SK-N-SH (cell line): ENCODE measurements at regions not wholly inside any gene's neighbourhood (a gene's known extent, or its start where the extent isn't known, plus 50 kb on each side); places are given as distances from the start of the nearest gene placed in this dataset.

ENCODE experiments used
- CTCF ChIA-PET: fragments of 300-600, 350-600 bp; formaldehyde crosslinking; extraction: SDS; loops from one replicate; lab custom pipeline; 2021; lab: Yijun Ruan, JAX
- POLR2A ChIA-PET: fragments of 350-600 bp; sonication (Branson Sonifier 250); formaldehyde crosslinking; extraction: SDS; loops from one replicate; lab custom pipeline; 2020; ENCODE audit warnings: antibody characterized with exemption, inconsistent platforms; lab: Yijun Ruan, JAX
- DNase-seq: peaks from one replicate; pipeline ENCODE4 v3.0.0; 2012
- H2AFZ ChIP-seq: fragments of 200-600 bp; sonication (generic); 2 replicates; pipeline ENCODE4 v1.8.1; 2016; ENCODE audit warnings: antibody characterized with exemption, mild to moderate bottlenecking, low read depth
- H3F3A ChIP-seq: fragments of 200-600 bp; sonication (generic); replicated peaks from 2 replicates; pipeline ENCODE3; 2016; ENCODE audit warnings: antibody characterized with exemption, mild to moderate bottlenecking; ENCODE audit not compliant: insufficient read depth
- H3K27ac ChIP-seq, 2 experiments: fragments of 200-500 bp in 1 of 2; fragments of 200-600 bp in 1 of 2; sonication (Bioruptor generic) in 1 of 2; sonication (generic), shearing (Covaris generic) in 1 of 2; 2 replicates each; pipeline versions ENCODE4 v1.5.1 to v1.6.1; 2014 to 2016; ENCODE audit warnings: low read depth in 2 of 2, inconsistent platforms in 1 of 2, low read length in 1 of 2, mild to moderate bottlenecking in 1 of 2, mixed read lengths in 1 of 2
- H3K27me3 ChIP-seq: fragments of 200-600 bp; sonication (generic), shearing (Covaris generic); 2 replicates; pipeline ENCODE4 v1.6.1; 2016; ENCODE audit warnings: mixed run types; ENCODE audit not compliant: insufficient read depth
- H3K36me3 ChIP-seq, 2 experiments: fragments of 200-500 bp in 1 of 2; fragments of 200-600 bp in 1 of 2; sonication (Bioruptor generic) in 1 of 2; sonication (generic) in 1 of 2; replicated peaks in 1 of 2; 2 replicates each; pipeline versions ENCODE3 to v1.5.1; 2014 to 2016; ENCODE audit warnings: low read length in 1 of 2, mild to moderate bottlenecking in 1 of 2; ENCODE audit not compliant: insufficient read depth in 2 of 2, control insufficient read depth in 1 of 2
- H3K4me1 ChIP-seq, 2 experiments: fragments of 200-500 bp in 1 of 2; fragments of 200-600 bp in 1 of 2; sonication (Bioruptor generic) in 1 of 2; sonication (generic), shearing (Covaris generic) in 1 of 2; 2 replicates each; pipeline versions ENCODE4 v1.5.1 to v1.6.1; 2014 to 2016; ENCODE audit warnings: low read depth in 1 of 2, low read length in 1 of 2, mixed run types in 1 of 2; ENCODE audit not compliant: insufficient read depth in 2 of 2, control insufficient read depth in 1 of 2
- H3K4me2 ChIP-seq: fragments of 200-600 bp; sonication (generic), shearing (Covaris generic); 2 replicates; pipeline ENCODE4 v1.6.1; 2017; ENCODE audit warnings: mixed run types
- H3K4me3 ChIP-seq, 2 experiments: fragments of 200-500 bp in 1 of 2; fragments of 200-600 bp in 1 of 2; sonication (Bioruptor generic) in 1 of 2; sonication (generic), shearing (Covaris generic) in 1 of 2; 2 replicates each; pipeline versions ENCODE4 v1.5.1 to v1.8.1; 2014 to 2016; ENCODE audit warnings: low read depth in 2 of 2, inconsistent platforms in 1 of 2, low read length in 1 of 2, mild to moderate bottlenecking in 1 of 2, mixed read lengths in 1 of 2, moderate library complexity in 1 of 2
- H3K79me2 ChIP-seq: fragments of 200-600 bp; sonication (generic); 2 replicates; pipeline ENCODE4 v1.8.1; 2017; ENCODE audit warnings: mild to moderate bottlenecking; ENCODE audit not compliant: insufficient read depth
- H3K9ac ChIP-seq: fragments of 200-600 bp; sonication (generic); 2 replicates; pipeline ENCODE4 v1.6.1; 2017; ENCODE audit warnings: mixed run types
- H3K9me2 ChIP-seq: fragments of 200-600 bp; sonication (generic); 2 replicates; pipeline ENCODE4 v1.6.1; 2017; ENCODE audit warnings: mixed run types
- H3K9me3 ChIP-seq: fragments of 200-600 bp; sonication (generic); 2 replicates; pipeline ENCODE4 v1.6.1; 2017; ENCODE audit warnings: mixed run types, mild to moderate bottlenecking, moderate library complexity
- H4K20me1 ChIP-seq: fragments of 200-600 bp; sonication (generic); 2 replicates; pipeline ENCODE4 v1.6.1; 2017; ENCODE audit warnings: mild to moderate bottlenecking, mixed run types; ENCODE audit not compliant: insufficient read depth
- CHD2 ChIP-seq: fragments of 150-350 bp; IDR thresholded peaks from 2 replicates; pipeline ENCODE4 v1.6.1; 2018; ENCODE audit warnings: low read length; ENCODE audit not compliant: partially characterized antibody
- ELF1 ChIP-seq: IDR thresholded peaks from 2 replicates; pipeline ENCODE4 v1.4.0; 2012
- EZH2phosphoT487 ChIP-seq: fragments of 200-600 bp; sonication (generic); IDR thresholded peaks from 2 replicates; pipeline ENCODE4 v1.6.1; 2017; ENCODE audit warnings: low read depth, mixed run types, mild to moderate bottlenecking, antibody characterized with exemption, moderate library complexity, borderline replicate concordance
- FOXJ3 ChIP-seq: sonication (generic); formaldehyde crosslinking; IDR thresholded peaks from 2 replicates; pipeline ENCODE4 v1.5.1; 2020; ENCODE audit warnings: mild to moderate bottlenecking, missing genetic modification reagents
- MXI1 ChIP-seq: IDR thresholded peaks from 2 replicates; pipeline ENCODE4 v1.6.1; 2012; ENCODE audit warnings: mild to moderate bottlenecking, low read depth, low read length, improper control_type of control experiment
- RAD21 ChIP-seq: IDR thresholded peaks from 2 replicates; pipeline ENCODE4 v1.6.1; 2012; ENCODE audit warnings: mild to moderate bottlenecking, low read length
- RXRA ChIP-seq: IDR thresholded peaks from 2 replicates; pipeline ENCODE4 v1.4.0; 2012; ENCODE audit warnings: low read depth, mild to moderate bottlenecking, borderline replicate concordance
- SIN3A ChIP-seq: IDR thresholded peaks from 2 replicates; pipeline ENCODE4 v1.6.1; 2012; ENCODE audit warnings: low read depth, mild to moderate bottlenecking, low read length, moderate library complexity, borderline replicate concordance
- SMC3 ChIP-seq: IDR thresholded peaks from 2 replicates; pipeline ENCODE4 v1.6.1; 2012; ENCODE audit warnings: low read depth, low read length, improper control_type of control experiment
- TAF1 ChIP-seq: IDR thresholded peaks from 2 replicates; pipeline ENCODE4 v1.6.1; 2012; ENCODE audit warnings: low read depth, mild to moderate bottlenecking, low read length, moderate library complexity, borderline replicate concordance
- WGBS: methylation state at CpG from one replicate; pipeline ENCODE4 v1.1.6; 2017; ENCODE audit warnings: low lambda C conversion rate; 5-methylcytosine and 5-hydroxymethylcytosine counted together
- TF ChIP-seq, protein P1 (sequence below): IDR thresholded peaks from 2 replicates; pipeline ENCODE4 v1.4.0; 2012; ENCODE audit warnings: low read depth, borderline replicate concordance
- TF ChIP-seq, protein P2 (sequence below): IDR thresholded peaks from 2 replicates; pipeline ENCODE4 v1.4.0; 2012; ENCODE audit warnings: low read depth
- TF ChIP-seq, protein P3 (sequence below): fragments of 150-350 bp; IDR thresholded peaks from 2 replicates; pipeline ENCODE4 v1.6.1; 2016; ENCODE audit warnings: mild to moderate bottlenecking, low read depth, low read length

DNA sequence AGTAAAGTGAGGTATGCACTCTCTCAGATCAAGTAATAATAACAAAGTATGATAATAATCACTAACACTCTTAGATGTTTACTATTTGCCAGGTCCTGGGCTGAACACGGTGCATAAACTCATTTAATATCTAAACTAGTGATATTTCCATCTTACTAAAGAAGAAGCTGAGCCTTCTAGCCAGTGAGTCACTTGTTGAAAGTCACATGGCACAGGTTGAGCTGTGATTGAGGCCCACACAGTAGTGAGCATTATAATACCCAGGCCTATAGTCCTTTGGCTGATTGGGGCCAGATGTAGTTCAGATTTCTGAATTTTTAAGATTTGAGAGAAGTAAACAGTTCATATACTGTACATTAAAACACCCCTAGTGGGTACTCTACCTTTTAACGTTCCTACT, 93.2 kb upstream of the CCDC80 start:
- Histone ChIP-seq H3K4me3 (no peak overlapping the region), H3F3A (no peaks in the 10 kb centered on the region), H3K27me3 (no peaks in the 10 kb centered on the region), H3K4me2 (no peak overlapping the region), H3K36me3 (no peaks in the 10 kb centered on the region), H4K20me1 (no peaks in the 10 kb centered on the region), H3K9me2 (no peaks in the 10 kb centered on the region), H3K9ac (no peak overlapping the region), H2AFZ (peak overlapping the region; percentile 33; the same call in 1 of the 2 replicates), H3K4me1 (no peaks in the 10 kb centered on the region; a peak in 1 of 4 replicates), H3K27ac (no peak overlapping the region)
- WGBS: 80% methylated on average over 2 of the region's 2 CpGs
- POLR2A ChIA-PET: no interaction called here
- DNase-seq: no peak
- CTCF ChIA-PET: interaction anchor here (0.6 to 3.3 kb wide), 46 partner anchors 9 to 303 kb away, joined by 3 to 83 read pairs (median 4); partner anchors contain the start of gene CD200R1
- no peak for TF ChIP-seq CHD2
- TF ChIP-seq, protein P1, sequence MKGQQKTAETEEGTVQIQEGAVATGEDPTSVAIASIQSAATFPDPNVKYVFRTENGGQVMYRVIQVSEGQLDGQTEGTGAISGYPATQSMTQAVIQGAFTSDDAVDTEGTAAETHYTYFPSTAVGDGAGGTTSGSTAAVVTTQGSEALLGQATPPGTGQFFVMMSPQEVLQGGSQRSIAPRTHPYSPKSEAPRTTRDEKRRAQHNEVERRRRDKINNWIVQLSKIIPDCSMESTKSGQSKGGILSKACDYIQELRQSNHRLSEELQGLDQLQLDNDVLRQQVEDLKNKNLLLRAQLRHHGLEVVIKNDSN: peak; percentile 19; the same call in 1 of the 2 replicates
- TF ChIP-seq SIN3A: no peak
- no peak for TF ChIP-seq TAF1
- TF ChIP-seq, all 33 proteins: peak for 1
- Histone ChIP-seq H3K9me3 (no peaks in the 10 kb centered on the region), H3K79me2 (no peaks in the 10 kb centered on the region)

GRCh38 chr3:112730210-112730609, 89.3 kb upstream of the CCDC80 start:
- no peak for DNase-seq
- ChIA-PET POLR2A (no interaction called here), CTCF (no interaction called here)
- Histone ChIP-seq H3K9me3 (no peaks in the 10 kb centered on the region), H3K4me2 (no peak overlapping the region), H3K9ac (no peak overlapping the region), H3K4me3 (no peak overlapping the region), H3K27me3 (no peaks in the 10 kb centered on the region), H3K27ac (no peak overlapping the region), H3F3A (no peaks in the 10 kb centered on the region), H3K36me3 (no peaks in the 10 kb centered on the region), H3K9me2 (no peaks in the 10 kb centered on the region), H3K4me1 (no peaks in the 10 kb centered on the region; a peak in 1 of 4 replicates), H3K79me2 (no peaks in the 10 kb centered on the region), H4K20me1 (no peaks in the 10 kb centered on the region), H2AFZ (no peak overlapping the region)
- TF ChIP-seq RXRA: no peak
- TF ChIP-seq MXI1: no peak
- TF ChIP-seq TAF1: no peak
- no peak for TF ChIP-seq SMC3
- TF ChIP-seq EZH2phosphoT487: no peak
- TF ChIP-seq, protein P1: no peak
- no peak for TF ChIP-seq RAD21
- TF ChIP-seq, protein P2, sequence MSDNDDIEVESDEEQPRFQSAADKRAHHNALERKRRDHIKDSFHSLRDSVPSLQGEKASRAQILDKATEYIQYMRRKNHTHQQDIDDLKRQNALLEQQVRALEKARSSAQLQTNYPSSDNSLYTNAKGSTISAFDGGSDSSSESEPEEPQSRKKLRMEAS: no peak
- no peak for TF ChIP-seq FOXJ3 (CRISPR knock-in tag)
- no peak for TF ChIP-seq ELF1
- TF ChIP-seq, protein P3, sequence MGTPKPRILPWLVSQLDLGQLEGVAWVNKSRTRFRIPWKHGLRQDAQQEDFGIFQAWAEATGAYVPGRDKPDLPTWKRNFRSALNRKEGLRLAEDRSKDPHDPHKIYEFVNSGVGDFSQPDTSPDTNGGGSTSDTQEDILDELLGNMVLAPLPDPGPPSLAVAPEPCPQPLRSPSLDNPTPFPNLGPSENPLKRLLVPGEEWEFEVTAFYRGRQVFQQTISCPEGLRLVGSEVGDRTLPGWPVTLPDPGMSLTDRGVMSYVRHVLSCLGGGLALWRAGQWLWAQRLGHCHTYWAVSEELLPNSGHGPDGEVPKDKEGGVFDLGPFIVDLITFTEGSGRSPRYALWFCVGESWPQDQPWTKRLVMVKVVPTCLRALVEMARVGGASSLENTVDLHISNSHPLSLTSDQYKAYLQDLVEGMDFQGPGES: no peak
